HG03469 (cell line): ENCODE measurements at regions not wholly inside any gene's neighbourhood (a gene's known extent, or its start where the extent isn't known, plus 50 kb on each side); places are given as distances from the start of the nearest gene placed in this dataset.
"Not testable (repeated sequence)": the region's sequence is repeated elsewhere in the genome, so short reads cannot be mapped to it uniquely, and the experiment has no call there.

Experiments
- ATAC-seq: cut with Tn5 transposase; IDR thresholded peaks from one replicate; pipeline ENCODE4 v1.9.1; 2021; ENCODE audit warnings: mild to moderate bottlenecking, moderate library complexity, moderate number of reproducible peaks; ENCODE audit not compliant: unreplicated experiment

DNA sequence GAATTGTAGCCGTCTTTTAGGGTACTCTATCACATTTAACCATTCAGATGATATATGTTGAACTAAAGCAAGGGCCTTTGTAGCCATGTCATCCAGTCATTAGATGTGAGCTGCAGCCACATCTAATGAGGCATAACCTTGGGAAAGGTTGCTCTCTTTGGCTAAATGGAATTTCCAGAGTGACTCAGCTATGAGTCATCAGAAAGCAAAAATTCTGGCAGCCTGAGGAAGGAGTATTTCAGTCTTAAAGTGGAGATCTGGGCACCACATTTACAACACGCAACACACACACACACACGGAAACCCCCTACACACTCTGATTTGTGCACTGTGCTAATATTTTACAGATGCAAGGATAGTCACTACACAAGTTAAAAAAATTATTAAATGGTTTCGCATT lies 176.9 kb upstream of the ZWINT start:
- ATAC-seq = no peak

DNA sequence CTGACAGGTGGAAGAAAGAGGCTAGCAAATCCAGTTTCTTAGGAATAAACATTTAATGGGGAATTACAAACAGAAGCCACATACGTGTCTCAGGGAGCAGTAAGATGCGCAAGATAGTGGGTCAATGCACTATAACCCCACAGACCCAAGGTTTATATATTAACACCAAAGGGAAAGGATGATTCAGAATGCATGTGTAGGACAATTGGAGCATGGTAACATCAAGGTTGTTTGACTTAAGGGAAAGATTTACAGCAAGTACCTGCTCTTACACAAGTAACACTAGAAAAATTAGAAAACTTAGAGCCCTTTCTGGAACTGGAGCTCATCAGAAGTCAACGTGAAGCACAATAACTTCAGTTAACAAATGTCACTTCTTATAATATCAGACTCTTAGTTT lies 161.1 kb upstream of the ZWINT start:
- ATAC-seq = no peak

- no peak for ATAC-seq
These were observed 147.5 kb upstream of the ZWINT start for GRCh38 chr10:56508562-56508961.

- no peak for ATAC-seq
These were observed 146.0 kb upstream of the ZWINT start for GRCh38 chr10:56507033-56507432.

GRCh38 chr10:56505555-56505954 lies 144.5 kb upstream of the ZWINT start:
- no peak for ATAC-seq

- ATAC-seq = no peak
These were observed 135.1 kb upstream of the ZWINT start for GRCh38 chr10:56496186-56496486.

- ATAC-seq = no peak
These were observed 126.7 kb upstream of the ZWINT start for GRCh38 chr10:56487746-56488145.

- ATAC-seq = no peak
These were observed 120.5 kb upstream of the ZWINT start for GRCh38 chr10:56481521-56482091.

DNA sequence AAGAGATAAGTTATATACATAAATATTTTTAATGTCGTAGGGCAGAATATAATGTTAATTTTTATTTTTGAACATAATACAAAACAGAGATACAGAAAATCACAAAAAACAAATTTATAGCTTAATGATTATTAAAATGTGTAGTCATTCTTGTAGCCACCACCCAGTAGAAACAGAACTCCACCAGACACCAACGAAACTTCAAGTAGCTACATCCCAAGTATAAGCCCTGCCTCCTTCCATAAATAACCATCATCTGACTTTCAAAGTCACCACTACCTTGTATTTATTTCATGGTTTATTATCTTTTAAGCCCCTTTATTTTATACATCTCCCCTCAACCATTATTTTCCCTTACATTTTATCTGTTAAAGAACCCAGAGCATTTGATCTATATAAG lies 111.9 kb upstream of the ZWINT start:
- ATAC-seq = no peak

DNA sequence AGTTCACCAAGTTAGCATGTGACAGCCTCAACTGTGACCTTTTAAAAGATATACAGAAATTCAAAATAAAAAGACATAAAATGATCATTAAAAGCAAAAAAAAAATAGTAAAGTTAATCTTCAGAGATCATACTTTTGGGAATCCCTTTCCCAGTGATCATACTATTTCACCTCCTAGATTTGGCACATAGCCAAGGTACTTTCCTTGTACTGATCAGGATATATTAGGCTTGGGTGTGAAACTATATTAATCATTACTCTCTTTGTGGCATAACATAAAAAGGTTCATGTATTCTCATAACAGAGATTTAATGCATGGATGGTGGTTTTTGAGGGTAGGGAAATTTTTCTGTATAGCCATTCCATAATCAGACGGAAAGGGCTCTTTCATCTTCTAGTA lies 109.6 kb upstream of the ZWINT start:
- no peak for ATAC-seq

GRCh38 chr10:56469482-56469881 lies 108.4 kb upstream of the ZWINT start:
- no peak for ATAC-seq

DNA sequence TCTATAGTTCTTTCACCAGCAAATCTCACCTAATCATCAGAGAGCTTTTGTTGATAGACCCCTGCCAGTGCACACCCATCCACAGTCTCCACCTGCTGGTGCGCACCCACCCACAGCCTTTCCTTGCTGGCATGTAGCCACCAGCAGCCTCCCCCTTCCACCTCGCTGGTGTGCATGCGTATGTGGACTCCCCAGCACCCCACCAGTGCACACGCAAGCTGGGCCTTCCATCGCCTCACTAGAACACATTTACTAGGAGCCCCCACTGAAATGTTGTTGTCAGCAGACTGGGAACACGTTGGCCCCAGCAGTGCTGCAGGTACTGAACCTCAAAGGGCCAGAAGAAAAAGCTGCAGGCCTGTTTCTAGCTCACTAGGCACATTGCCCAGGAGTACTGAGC lies 104.9 kb upstream of the ZWINT start:
- no peak for ATAC-seq

DNA sequence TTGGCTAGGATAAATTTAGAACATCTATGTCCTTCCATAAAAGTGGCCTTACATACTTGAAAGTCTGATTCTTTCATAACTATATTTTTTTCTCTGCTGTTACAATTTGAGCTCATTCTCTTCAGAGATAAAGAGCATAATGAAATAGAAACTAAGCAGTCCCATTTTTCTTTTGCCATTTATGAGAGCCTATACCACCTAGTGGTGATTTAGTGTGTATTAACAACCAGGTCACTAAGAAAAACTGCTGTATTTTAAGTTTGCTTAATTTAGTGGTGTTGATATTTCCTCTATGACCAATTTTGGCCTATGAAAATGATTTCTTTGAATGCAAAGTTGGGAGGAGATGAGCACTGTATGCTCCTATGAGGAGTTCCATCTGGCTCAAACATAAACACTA lies 88.7 kb upstream of the ZWINT start:
- no peak for ATAC-seq

DNA sequence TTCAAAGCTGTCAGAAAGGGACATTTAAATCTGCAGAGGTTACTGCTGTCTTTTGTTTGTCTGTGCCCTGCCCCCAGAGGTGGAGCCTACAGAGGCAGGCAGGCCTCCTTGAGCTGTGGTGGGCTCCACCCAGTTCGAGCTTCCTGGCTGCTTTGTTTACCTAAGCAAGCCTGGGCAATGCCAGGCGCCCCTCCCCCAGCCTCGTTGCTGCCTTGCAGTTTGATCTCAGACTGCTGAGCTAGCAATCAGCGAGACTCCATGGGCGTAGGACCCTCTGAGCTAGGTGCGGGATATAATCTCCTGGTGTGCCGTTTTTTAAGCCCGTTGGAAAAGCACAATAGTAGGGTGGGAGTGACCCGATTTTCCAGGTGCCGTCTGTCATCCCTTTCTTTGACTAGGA lies 86.6 kb upstream of the ZWINT start:
- not testable (repeated sequence) for ATAC-seq

- ATAC-seq = not testable (repeated sequence)
These were observed 80.3 kb upstream of the ZWINT start for GRCh38 chr10:56441337-56441736.
